ENCODE measurements at regions not wholly inside any gene's neighbourhood (a gene's known extent, or its start where the extent isn't known, plus 50 kb on each side); places are given as distances from the start of the nearest gene placed in this dataset.
"Not testable (repeated sequence)": the region's sequence is repeated elsewhere in the genome, so short reads cannot be mapped to it uniquely, and the experiment has no call there.

- DNase-seq (ENCODE audit: low read depth), result not testable (repeated sequence)
Measured at GRCh38 chr18:14460364-14460763, 83.0 kb downstream of the POTEC start.

GRCh38 chr18:14459826-14460225 lies 83.6 kb downstream of the POTEC start:
- DNase-seq (ENCODE audit: low read depth), result not testable (repeated sequence)

- not testable (repeated sequence) for DNase-seq (ENCODE audit: low read depth)
Measured at GRCh38 chr18:14458009-14458945, 85.1 kb downstream of the POTEC start.

- DNase-seq (ENCODE audit: low read depth), result not testable (repeated sequence)
Measured at GRCh38 chr18:14450637-14451009, 92.8 kb downstream of the POTEC start.

- not testable (repeated sequence) for DNase-seq (ENCODE audit: low read depth)
Measured at GRCh38 chr18:14449995-14450636, 93.3 kb downstream of the POTEC start.

GRCh38 chr18:14449062-14449461 lies 94.3 kb downstream of the POTEC start:
- not testable (repeated sequence) for DNase-seq (ENCODE audit: low read depth)

GRCh38 chr18:14447715-14448114 lies 95.7 kb downstream of the POTEC start:
- not testable (repeated sequence) for DNase-seq (ENCODE audit: low read depth)

GRCh38 chr18:14435460-14435859 lies 107.9 kb downstream of the POTEC start:
- not testable (repeated sequence) for DNase-seq (ENCODE audit: low read depth)

- DNase-seq (ENCODE audit: low read depth), result not testable (repeated sequence)
Measured at GRCh38 chr18:14432371-14432770, 111.0 kb downstream of the POTEC start.

GRCh38 chr18:14431031-14431521 lies 112.3 kb downstream of the POTEC start:
- peak; percentile 40 for DNase-seq (ENCODE audit: low read depth)

- peak; percentile 13 for DNase-seq (ENCODE audit: low read depth)
Measured at GRCh38 chr18:14415806-14416205, 127.6 kb downstream of the POTEC start.

GRCh38 chr18:14415399-14415798 lies 128.0 kb downstream of the POTEC start:
- not testable (repeated sequence) for DNase-seq (ENCODE audit: low read depth)

- DNase-seq (ENCODE audit: low read depth), result not testable (repeated sequence)
Measured at GRCh38 chr18:14395533-14395932, 147.9 kb downstream of the POTEC start.

GRCh38 chr18:14393563-14394103 lies 149.8 kb downstream of the POTEC start:
- not testable (repeated sequence) for DNase-seq (ENCODE audit: low read depth)

- not testable (repeated sequence) for DNase-seq (ENCODE audit: low read depth)
Measured at GRCh38 chr18:14392604-14393003, 150.8 kb downstream of the POTEC start.

- not testable (repeated sequence) for DNase-seq (ENCODE audit: low read depth)
Measured at GRCh38 chr18:14384961-14385360, 158.4 kb downstream of the POTEC start.

- DNase-seq (ENCODE audit: low read depth), result not testable (repeated sequence)
Measured at GRCh38 chr18:14382666-14383065, 160.7 kb downstream of the POTEC start.

GRCh38 chr18:14379489-14379888 lies 163.9 kb downstream of the POTEC start:
- DNase-seq (ENCODE audit: low read depth), result not testable (repeated sequence)

- not testable (repeated sequence) for DNase-seq (ENCODE audit: low read depth)
Measured at GRCh38 chr18:14378376-14378775, 165.0 kb downstream of the POTEC start.

- DNase-seq (ENCODE audit: low read depth), result not testable (repeated sequence)
Measured at GRCh38 chr18:14361346-14361745, 182.1 kb downstream of the POTEC start.

- DNase-seq (ENCODE audit: low read depth), result not testable (repeated sequence)
Measured at GRCh38 chr18:14357553-14358297, 185.7 kb downstream of the POTEC start.
